ENCODE measurements at regions not wholly inside any gene's neighbourhood (a gene's known extent, or its start where the extent isn't known, plus 50 kb on each side); places are given as distances from the start of the nearest gene placed in this dataset.
"Not testable (repeated sequence)": the region's sequence is repeated elsewhere in the genome, so short reads cannot be mapped to it uniquely, and the experiment has no call there.

GRCh38 chr13:89294115-89294867, 1623.1 kb downstream of the SLITRK5 start:
- intact Hi-C loops (cut with micrococcal nuclease) = no loop called here

- intact Hi-C loops (cut with micrococcal nuclease) = no loop called here
Measured at GRCh38 chr13:89307278-89307677, 1636.1 kb downstream of the SLITRK5 start.

GRCh38 chr13:89310943-89311672, 1639.9 kb downstream of the SLITRK5 start:
- intact Hi-C loops (cut with micrococcal nuclease) = no loop called here

- intact Hi-C loops (cut with micrococcal nuclease) = no loop called here
Measured at GRCh38 chr13:89315287-89315686, 1644.1 kb downstream of the SLITRK5 start.

- intact Hi-C loops (cut with micrococcal nuclease) = no loop called here
Measured at GRCh38 chr13:89322466-89322865, 1651.3 kb downstream of the SLITRK5 start.

- intact Hi-C loops (cut with micrococcal nuclease) = no loop called here
Measured at GRCh38 chr13:89324582-89324981, 1653.4 kb downstream of the SLITRK5 start.

- intact Hi-C loops (cut with micrococcal nuclease) = no loop called here
Measured at GRCh38 chr13:89343165-89343564, 1672.0 kb downstream of the SLITRK5 start.

GRCh38 chr13:89352384-89352783, 1681.2 kb downstream of the SLITRK5 start:
- intact Hi-C loops (cut with micrococcal nuclease) = no loop called here

- intact Hi-C loops (cut with micrococcal nuclease) = no loop called here
Measured at GRCh38 chr13:89361909-89362308, 1690.7 kb downstream of the SLITRK5 start.

GRCh38 chr13:89363144-89363543, 1692.0 kb downstream of the SLITRK5 start:
- intact Hi-C loops (cut with micrococcal nuclease) = no loop called here

- intact Hi-C loops (cut with micrococcal nuclease) = no loop called here
Measured at GRCh38 chr13:89372193-89372592, 1701.0 kb downstream of the SLITRK5 start.

GRCh38 chr13:89375839-89376238, 1704.7 kb downstream of the SLITRK5 start:
- intact Hi-C loops (cut with micrococcal nuclease) = no loop called here

GRCh38 chr13:89380101-89380500, 1708.9 kb downstream of the SLITRK5 start:
- intact Hi-C loops (cut with micrococcal nuclease) = no loop called here

- intact Hi-C loops (cut with micrococcal nuclease) = no loop called here
Measured at GRCh38 chr13:89382981-89383380, 1711.8 kb downstream of the SLITRK5 start.

GRCh38 chr13:89383891-89384290, 1712.7 kb downstream of the SLITRK5 start:
- intact Hi-C loops (cut with micrococcal nuclease) = no loop called here

GRCh38 chr13:89393758-89394304, 1722.7 kb downstream of the SLITRK5 start:
- intact Hi-C loops (cut with micrococcal nuclease) = no loop called here

- intact Hi-C loops (cut with micrococcal nuclease) = no loop called here
Measured at GRCh38 chr13:89401264-89401675, 1730.1 kb downstream of the SLITRK5 start.

- intact Hi-C loops (cut with micrococcal nuclease) = no loop called here
Measured at GRCh38 chr13:89402211-89402610, 1731.0 kb downstream of the SLITRK5 start.

- intact Hi-C loops (cut with micrococcal nuclease) = not testable (repeated sequence)
Measured at GRCh38 chr13:89406096-89406495, 1734.9 kb downstream of the SLITRK5 start.

GRCh38 chr13:89407357-89407756, 1736.2 kb downstream of the SLITRK5 start:
- intact Hi-C loops (cut with micrococcal nuclease) = no loop called here

- intact Hi-C loops (cut with micrococcal nuclease) = no loop called here
Measured at GRCh38 chr13:89432997-89433396, 1761.8 kb downstream of the SLITRK5 start.

- intact Hi-C loops (cut with micrococcal nuclease) = not testable (repeated sequence)
Measured at GRCh38 chr13:89434624-89435023, 1763.5 kb downstream of the SLITRK5 start.
